ENCODE measurements at regions not wholly inside any gene's neighbourhood (a gene's known extent, or its start where the extent isn't known, plus 50 kb on each side); places are given as distances from the start of the nearest gene placed in this dataset.

DNA sequence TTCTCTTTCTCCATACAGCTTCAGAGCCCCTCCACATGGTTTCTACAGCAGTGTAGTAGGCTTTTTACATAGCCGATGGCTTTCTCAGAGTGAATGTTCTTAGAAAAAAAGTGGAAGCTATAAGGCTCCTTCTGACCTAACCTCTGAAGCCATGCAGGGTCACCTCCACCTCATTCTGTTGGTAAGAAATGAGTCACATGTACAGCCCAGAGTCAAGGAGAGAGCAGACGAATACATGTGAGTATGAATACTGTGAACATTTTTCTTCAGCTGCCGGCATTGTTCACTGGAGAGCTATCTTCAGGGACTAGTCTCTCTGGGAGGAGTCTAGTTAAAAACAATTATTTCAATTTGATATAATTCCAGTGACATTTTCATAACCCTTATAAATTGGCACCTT lies 68.2 kb upstream of the THRB start:
- Histone ChIP-seq H2AFZ (ENCODE audit: low read depth, low read length) (no peak overlapping the region), H3K27me3 (ENCODE audit: control insufficient read depth in 2 of 2, insufficient read depth in 2 of 2, low read length in 2 of 2) (no peaks in the 10 kb centered on the region), H3K27ac (ENCODE audit: insufficient read depth, low read depth, low read length) (no peak overlapping the region), H3K4me1 (ENCODE audit: control insufficient read depth, extremely low read depth, insufficient read depth, low read length) (no peaks in the 10 kb centered on the region), H3K9me3 (replicated peaks; ENCODE audit: control insufficient read depth, insufficient read depth, low read length) (no peaks in the 10 kb centered on the region), H3K9ac (replicated peaks; ENCODE audit: extremely low read depth, insufficient read depth, low read length) (no peak overlapping the region), H3K4me3 (replicated peaks in 1 of 3; ENCODE audit: insufficient read depth in 1 of 3, low read depth in 1 of 3, low read length in 3 of 3) (no peak overlapping the region), H3K4me2 (ENCODE audit: insufficient read depth, low read length) (no peak overlapping the region), H4K20me1 (replicated peaks; ENCODE audit: control insufficient read depth, extremely low read depth, insufficient read depth, low read length) (no peaks in the 10 kb centered on the region), H3K36me3 (ENCODE audit: control insufficient read depth in 2 of 2, extremely low read depth in 1 of 2, insufficient read depth in 2 of 2, low read length in 2 of 2) (no peaks in the 10 kb centered on the region), H3K79me2 (ENCODE audit: control insufficient read depth, insufficient read depth, low read length) (no peaks in the 10 kb centered on the region), H3K9me1 (replicated peaks; ENCODE audit: control insufficient read depth, extremely low read depth, insufficient read depth, low read length) (no peaks in the 10 kb centered on the region)
- no peak for TF ChIP-seq FOS (IDR thresholded peaks at IDR 0.05; ENCODE audit: borderline replicate concordance, insufficient read depth, low read length)
- TF ChIP-seq, protein P1, sequence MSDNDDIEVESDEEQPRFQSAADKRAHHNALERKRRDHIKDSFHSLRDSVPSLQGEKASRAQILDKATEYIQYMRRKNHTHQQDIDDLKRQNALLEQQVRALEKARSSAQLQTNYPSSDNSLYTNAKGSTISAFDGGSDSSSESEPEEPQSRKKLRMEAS (IDR thresholded peaks at IDR 0.05; ENCODE audit: insufficient read depth, insufficient read length) = no peak
- no TSS peak for BruUV-seq (replicated peaks)
- POLR2A ChIA-PET = no interaction called here
- dilution Hi-C loops (cut with MboI; ENCODE audit: extremely low pct_ligation_motif_present, low sequenced_read_pairs) = no loop called here
- intact Hi-C loops (cut with micrococcal nuclease) = no loop called here
- FAIRE-seq = no peak
- no peak for DNase-seq (ENCODE audit: low read depth, low spot score)
- CTCF ChIA-PET = interaction anchor here (1.3 to 1.7 kb wide), 3 partner anchors 11 to 118 kb away, joined by 3 to 5 read pairs (median 3); no protein-coding TSS in a partner anchor

DNA sequence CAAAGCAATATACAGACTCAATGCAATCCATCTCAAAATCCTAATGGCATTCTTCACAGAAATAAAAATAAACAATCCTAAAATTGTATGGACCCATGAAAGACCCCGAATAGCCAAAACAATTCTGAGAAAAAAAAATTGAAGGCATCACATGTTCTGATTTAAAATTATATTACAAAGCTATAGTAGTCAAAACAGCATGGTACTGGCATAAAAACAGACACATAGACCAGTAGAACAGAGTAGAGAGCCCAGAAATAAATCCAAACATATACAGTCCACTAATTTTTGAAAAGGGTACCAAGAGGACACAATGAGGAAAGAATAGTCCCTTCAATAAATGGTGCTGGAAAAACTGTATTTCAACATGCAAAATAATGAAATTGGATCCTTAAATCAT lies 70.4 kb upstream of the THRB start:
- Histone ChIP-seq H3K4me1 (ENCODE audit: control insufficient read depth, extremely low read depth, insufficient read depth, low read length) (no peaks in the 10 kb centered on the region), H2AFZ (ENCODE audit: low read depth, low read length) (no peak overlapping the region), H3K9ac (replicated peaks; ENCODE audit: extremely low read depth, insufficient read depth, low read length) (no peak overlapping the region), H3K4me3 (replicated peaks in 1 of 3; ENCODE audit: insufficient read depth in 1 of 3, low read depth in 1 of 3, low read length in 3 of 3) (no peak overlapping the region), H3K9me1 (replicated peaks; ENCODE audit: control insufficient read depth, extremely low read depth, insufficient read depth, low read length) (no peaks in the 10 kb centered on the region), H4K20me1 (replicated peaks; ENCODE audit: control insufficient read depth, extremely low read depth, insufficient read depth, low read length) (no peaks in the 10 kb centered on the region), H3K79me2 (ENCODE audit: control insufficient read depth, insufficient read depth, low read length) (no peaks in the 10 kb centered on the region), H3K27ac (ENCODE audit: insufficient read depth, low read depth, low read length) (no peak overlapping the region), H3K4me2 (ENCODE audit: insufficient read depth, low read length) (no peak overlapping the region), H3K27me3 (ENCODE audit: control insufficient read depth in 2 of 2, insufficient read depth in 2 of 2, low read length in 2 of 2) (no peaks in the 10 kb centered on the region), H3K9me3 (replicated peaks; ENCODE audit: control insufficient read depth, insufficient read depth, low read length) (no peaks in the 10 kb centered on the region), H3K36me3 (ENCODE audit: control insufficient read depth in 2 of 2, extremely low read depth in 1 of 2, insufficient read depth in 2 of 2, low read length in 2 of 2) (no peaks in the 10 kb centered on the region)
- POLR2A ChIA-PET = no interaction called here
- no peak for FAIRE-seq
- CTCF ChIA-PET = no interaction called here
- intact Hi-C loops (cut with micrococcal nuclease) (no loop called here), dilution Hi-C loops (cut with MboI; ENCODE audit: extremely low pct_ligation_motif_present, low sequenced_read_pairs) (no loop called here)
- BruUV-seq (replicated peaks) = no TSS peak
- TF ChIP-seq, protein P1 (IDR thresholded peaks at IDR 0.05; ENCODE audit: insufficient read depth, insufficient read length) = no peak
- TF ChIP-seq JUN (IDR thresholded peaks at IDR 0.05; ENCODE audit: borderline replicate concordance, insufficient read depth, insufficient read length, low read depth) (no peak), MYC (IDR thresholded peaks at IDR 0.05; ENCODE audit: low read depth, low read length) (no peak), FOS (IDR thresholded peaks at IDR 0.05; ENCODE audit: borderline replicate concordance, insufficient read depth, low read length) (no peak), EZH2 (IDR thresholded peaks at IDR 0.05; ENCODE audit: borderline replicate concordance, low read depth, low read length, severe bottlenecking) (no peak), POLR2AphosphoS5 (IDR thresholded peaks at IDR 0.05; ENCODE audit: insufficient read depth, low read depth, low read length) (no peak), GATA2 (IDR thresholded peaks at IDR 0.05; ENCODE audit: insufficient read depth, insufficient read length, low read depth, low read length) (no peak), POLR2A (IDR thresholded peaks at IDR 0.05; ENCODE audit: low read depth, low read length) (no peak)
- TF ChIP-seq, protein P2, sequence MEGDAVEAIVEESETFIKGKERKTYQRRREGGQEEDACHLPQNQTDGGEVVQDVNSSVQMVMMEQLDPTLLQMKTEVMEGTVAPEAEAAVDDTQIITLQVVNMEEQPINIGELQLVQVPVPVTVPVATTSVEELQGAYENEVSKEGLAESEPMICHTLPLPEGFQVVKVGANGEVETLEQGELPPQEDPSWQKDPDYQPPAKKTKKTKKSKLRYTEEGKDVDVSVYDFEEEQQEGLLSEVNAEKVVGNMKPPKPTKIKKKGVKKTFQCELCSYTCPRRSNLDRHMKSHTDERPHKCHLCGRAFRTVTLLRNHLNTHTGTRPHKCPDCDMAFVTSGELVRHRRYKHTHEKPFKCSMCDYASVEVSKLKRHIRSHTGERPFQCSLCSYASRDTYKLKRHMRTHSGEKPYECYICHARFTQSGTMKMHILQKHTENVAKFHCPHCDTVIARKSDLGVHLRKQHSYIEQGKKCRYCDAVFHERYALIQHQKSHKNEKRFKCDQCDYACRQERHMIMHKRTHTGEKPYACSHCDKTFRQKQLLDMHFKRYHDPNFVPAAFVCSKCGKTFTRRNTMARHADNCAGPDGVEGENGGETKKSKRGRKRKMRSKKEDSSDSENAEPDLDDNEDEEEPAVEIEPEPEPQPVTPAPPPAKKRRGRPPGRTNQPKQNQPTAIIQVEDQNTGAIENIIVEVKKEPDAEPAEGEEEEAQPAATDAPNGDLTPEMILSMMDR (IDR thresholded peaks at IDR 0.05; ENCODE audit: extremely low read depth in 1 of 2, insufficient read depth in 1 of 2, low read depth in 1 of 2, low read length in 2 of 2) = no peak
- no peak for DNase-seq (ENCODE audit: low read depth, low spot score)

Data from endothelial cell of umbilical vein (primary cell).